NT2/D1 (cell line): ENCODE measurements at regions not wholly inside any gene's neighbourhood (a gene's known extent, or its start where the extent isn't known, plus 50 kb on each side); places are given as distances from the start of the nearest gene placed in this dataset.

Experiments used
- SUZ12 ChIP-seq: IDR thresholded peaks from 2 replicates; pipeline ENCODE4 v1.6.1; 2011; ENCODE audit not compliant: insufficient read length, insufficient read depth; ENCODE audit errors: extremely low read depth
- YY1 ChIP-seq: IDR thresholded peaks from 2 replicates; pipeline ENCODE4 v1.6.1; 2011; ENCODE audit not compliant: insufficient read length, insufficient read depth
- ZNF274 ChIP-seq: IDR thresholded peaks from 2 replicates; pipeline ENCODE4 v1.6.1; 2011; ENCODE audit warnings: mild to moderate bottlenecking, low read depth, low read length

GRCh38 chr20:11277858-11278257 lies 604.1 kb upstream of the JAG1 start:
- no peak for TF ChIP-seq ZNF274
- no peak for TF ChIP-seq YY1
- no peak for TF ChIP-seq SUZ12
